ENCODE measurements at regions not wholly inside any gene's neighbourhood (a gene's known extent, or its start where the extent isn't known, plus 50 kb on each side); places are given as distances from the start of the nearest gene placed in this dataset.

DNA sequence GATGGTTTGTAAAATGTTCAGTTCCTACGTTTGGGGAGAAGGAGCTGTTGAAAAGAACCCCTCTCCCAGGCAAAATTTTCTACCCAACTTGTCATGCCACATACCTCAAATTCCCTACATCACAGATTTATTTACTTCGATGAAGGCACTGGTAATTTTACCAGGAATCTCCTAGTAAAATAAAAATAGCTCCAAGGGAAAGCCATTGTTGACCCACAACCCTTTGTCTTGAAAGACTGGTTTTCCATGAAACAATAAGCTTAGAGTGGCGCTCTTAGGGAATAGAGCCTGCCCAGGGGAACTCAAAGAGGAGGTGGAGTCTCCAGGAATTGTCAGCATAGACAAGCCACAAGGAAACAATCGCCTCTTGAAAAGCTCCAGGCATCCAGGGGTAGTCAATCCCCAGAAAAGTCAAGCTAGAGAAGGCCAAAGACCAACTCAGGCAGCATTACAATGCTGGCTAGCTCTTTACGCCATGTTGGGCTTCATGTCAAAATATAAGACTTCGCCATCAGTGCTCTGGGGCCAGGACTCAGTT, 99.2 kb upstream of the RREB1 start:
- TF ChIP-seq TAF1 (IDR thresholded peaks at IDR 0.05; ENCODE audit: borderline replicate concordance, low read depth, low read length): no peak
- no peak for TF ChIP-seq POLR2A (IDR thresholded peaks at IDR 0.05; ENCODE audit: low read depth, low read length)

All from GM12892 (cell line).